ENCODE measurements at regions not wholly inside any gene's neighbourhood (a gene's known extent, or its start where the extent isn't known, plus 50 kb on each side); places are given as distances from the start of the nearest gene placed in this dataset.

- Histone ChIP-seq H3K4me3 (no peak overlapping the region), H3K27ac (no peak overlapping the region), H3K36me3 (no peaks in the 10 kb centered on the region), H3K9me3 (ENCODE audit: low read depth) (no peaks in the 10 kb centered on the region), H3K4me1 (ENCODE audit: low read depth) (no peaks in the 10 kb centered on the region), H3K27me3 (no peaks in the 10 kb centered on the region)
- no peak for DNase-seq (ENCODE audit: low read depth in 1 of 2, low spot score in 1 of 2)
- no peak for TF ChIP-seq CTCF (IDR thresholded peaks at IDR 0.05; ENCODE audit: low read depth, low read length)
Observed at GRCh38 chr15:81511138-81511537, 137.1 kb upstream of the TMC3 start.

- no peaks in the 10 kb centered on the region for H3K36me3 ChIP-seq
Observed at GRCh38 chr15:81507831-81508230, 133.8 kb upstream of the TMC3 start.

GRCh38 chr15:81506936-81507335 is 132.9 kb upstream of the TMC3 start:
- Histone ChIP-seq H3K4me1 (ENCODE audit: low read depth) (no peaks in the 10 kb centered on the region), H3K9me3 (ENCODE audit: low read depth) (no peaks in the 10 kb centered on the region), H3K27me3 (no peaks in the 10 kb centered on the region), H3K36me3 (no peaks in the 10 kb centered on the region), H3K4me3 (no peak overlapping the region), H3K27ac (no peak overlapping the region)
- no peak for TF ChIP-seq CTCF (IDR thresholded peaks at IDR 0.05; ENCODE audit: low read depth, low read length)
- no peak for DNase-seq (ENCODE audit: low read depth in 1 of 2, low spot score in 1 of 2)

More at GRCh38 chr15:81507831-81508230, 133.8 kb upstream of the TMC3 start:
- Histone ChIP-seq H3K27ac (no peak overlapping the region), H3K27me3 (no peaks in the 10 kb centered on the region), H3K4me3 (no peak overlapping the region), H3K9me3 (ENCODE audit: low read depth) (no peaks in the 10 kb centered on the region), H3K4me1 (ENCODE audit: low read depth) (no peaks in the 10 kb centered on the region)
- TF ChIP-seq CTCF (IDR thresholded peaks at IDR 0.05; ENCODE audit: low read depth, low read length), result no peak
- DNase-seq (ENCODE audit: low read depth in 1 of 2, low spot score in 1 of 2), result no peak

- no peak for TF ChIP-seq CTCF (IDR thresholded peaks at IDR 0.05; ENCODE audit: low read depth, low read length)
- DNase-seq (ENCODE audit: low read depth in 1 of 2, low spot score in 1 of 2), result no peak
- H3K27me3 ChIP-seq, result no peaks in the 10 kb centered on the region
Observed at GRCh38 chr15:81506071-81506470, 132.1 kb upstream of the TMC3 start.

GRCh38 chr15:81504170-81504905 is 130.3 kb upstream of the TMC3 start:
- no peak for TF ChIP-seq CTCF (IDR thresholded peaks at IDR 0.05; ENCODE audit: low read depth, low read length)
- Histone ChIP-seq H3K4me3 (no peak overlapping the region), H3K9me3 (ENCODE audit: low read depth) (no peaks in the 10 kb centered on the region), H3K36me3 (no peaks in the 10 kb centered on the region), H3K27ac (no peak overlapping the region), H3K4me1 (ENCODE audit: low read depth) (no peaks in the 10 kb centered on the region), H3K27me3 (no peaks in the 10 kb centered on the region)
- DNase-seq (ENCODE audit: low read depth in 1 of 2, low spot score in 1 of 2), result peak in 1 of 2 donors; percentile 63

More at GRCh38 chr15:81506071-81506470, 132.1 kb upstream of the TMC3 start:
- Histone ChIP-seq H3K4me3 (no peak overlapping the region), H3K9me3 (ENCODE audit: low read depth) (no peaks in the 10 kb centered on the region), H3K27ac (no peak overlapping the region), H3K4me1 (ENCODE audit: low read depth) (no peaks in the 10 kb centered on the region), H3K36me3 (no peaks in the 10 kb centered on the region)

All from cardiac muscle cell (in vitro differentiated cells and primary cell).